Testis (tissue), 2 donors: ENCODE measurements at regions not wholly inside any gene's neighbourhood (a gene's known extent, or its start where the extent isn't known, plus 50 kb on each side); places are given as distances from the start of the nearest gene placed in this dataset.

Experiments
- DNase-seq: peaks from one replicate; pipeline ENCODE4 v3.0.0-alpha.2; 2019
- H3K27ac ChIP-seq, 2 donors: fragments of 200-600 bp; sonication (generic); one replicate each; pipeline ENCODE4 v1.5.1; 2019
- H3K27me3 ChIP-seq: fragments of 200-600 bp; sonication (generic); one replicate; pipeline ENCODE4 v1.5.1; 2019
- H3K36me3 ChIP-seq: fragments of 200-600 bp; sonication (generic); one replicate; pipeline ENCODE4 v1.5.1; 2017; ENCODE audit warnings: low read depth; ENCODE audit errors: missing control alignments
- H3K4me1 ChIP-seq: fragments of 200-600 bp; sonication (generic); one replicate; pipeline ENCODE4 v1.5.1; 2019
- H3K4me3 ChIP-seq, 2 donors: fragments of 200-600 bp; sonication (generic); one replicate each; pipeline ENCODE4 v1.5.1; 2017 to 2019
- H3K9me3 ChIP-seq: fragments of 200-600 bp; sonication (generic); one replicate; pipeline ENCODE4 v1.5.1; 2017
- POLR2A ChIP-seq: fragments of 450-650 bp; IDR thresholded peaks from one replicate; pipeline ENCODE4 v1.6.1; 2017; ENCODE audit warnings: antibody characterized with exemption, mild to moderate bottlenecking, moderate library complexity
- WGBS, 2 donors: methylation state at CpG; one replicate each; pipeline ENCODE4 v1.1.5; 2018; 5-methylcytosine and 5-hydroxymethylcytosine counted together
- intact Hi-C: fragments of 100-400 bp; cut with DNase I; formaldehyde crosslinking; loops from one replicate; pipeline ENCODE4 v1.15.1; 2023; ENCODE audit warnings: low total_unique reads
- TF ChIP-seq, protein P1 (sequence below), 3 experiments: fragments of 450-650 bp in 2 of 3; fragments of 200-600 bp in 1 of 3; sonication (generic) in 1 of 3; IDR thresholded peaks; one replicate each; pipeline ENCODE4 v1.5.1; 2016 to 2019; ENCODE audit warnings: antibody characterized with exemption in 3 of 3, mild to moderate bottlenecking in 2 of 3, moderate library complexity in 1 of 3

- no peaks in the 10 kb centered on the region for H3K27me3 ChIP-seq
- peaks cover 47% of the 10 kb centered on the region for H3K4me1 ChIP-seq
- H3K9me3 ChIP-seq, result no peaks in the 10 kb centered on the region
- no peak for TF ChIP-seq POLR2A
- TF ChIP-seq, protein P1, sequence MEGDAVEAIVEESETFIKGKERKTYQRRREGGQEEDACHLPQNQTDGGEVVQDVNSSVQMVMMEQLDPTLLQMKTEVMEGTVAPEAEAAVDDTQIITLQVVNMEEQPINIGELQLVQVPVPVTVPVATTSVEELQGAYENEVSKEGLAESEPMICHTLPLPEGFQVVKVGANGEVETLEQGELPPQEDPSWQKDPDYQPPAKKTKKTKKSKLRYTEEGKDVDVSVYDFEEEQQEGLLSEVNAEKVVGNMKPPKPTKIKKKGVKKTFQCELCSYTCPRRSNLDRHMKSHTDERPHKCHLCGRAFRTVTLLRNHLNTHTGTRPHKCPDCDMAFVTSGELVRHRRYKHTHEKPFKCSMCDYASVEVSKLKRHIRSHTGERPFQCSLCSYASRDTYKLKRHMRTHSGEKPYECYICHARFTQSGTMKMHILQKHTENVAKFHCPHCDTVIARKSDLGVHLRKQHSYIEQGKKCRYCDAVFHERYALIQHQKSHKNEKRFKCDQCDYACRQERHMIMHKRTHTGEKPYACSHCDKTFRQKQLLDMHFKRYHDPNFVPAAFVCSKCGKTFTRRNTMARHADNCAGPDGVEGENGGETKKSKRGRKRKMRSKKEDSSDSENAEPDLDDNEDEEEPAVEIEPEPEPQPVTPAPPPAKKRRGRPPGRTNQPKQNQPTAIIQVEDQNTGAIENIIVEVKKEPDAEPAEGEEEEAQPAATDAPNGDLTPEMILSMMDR (IDR thresholded peaks at IDR 0.05), result no peak
- H3K36me3 ChIP-seq, result no peaks in the 10 kb centered on the region
- no peak for DNase-seq
- WGBS, 2 donors, result 86 to 95% methylated on average over 7 to 10 of the region's 10 CpGs
- intact Hi-C loops, result loop anchor here (10.0 kb wide), 1 partner anchor 49 kb away; no protein-coding TSS in a partner anchor
- peak overlapping the region in 1 of 2 donors; percentile 55 for H3K27ac ChIP-seq
- no peak overlapping the region for H3K4me3 ChIP-seq
Measured at GRCh38 chr9:129463477-129463876, 157.4 kb downstream of the C9orf50 start.

- H3K4me3 ChIP-seq, result no peak overlapping the region
- no peak for TF ChIP-seq POLR2A
- TF ChIP-seq, protein P1 (IDR thresholded peaks at IDR 0.05), result no peak
- H3K27ac ChIP-seq, result peak overlapping the region in 1 of 2 donors; percentile 99
- H3K36me3 ChIP-seq, result no peaks in the 10 kb centered on the region
- no peaks in the 10 kb centered on the region for H3K9me3 ChIP-seq
- intact Hi-C loops, result loop anchor here (10.0 kb wide), 1 partner anchor 48 kb away; no protein-coding TSS in a partner anchor
- no peak for DNase-seq
- WGBS, 2 donors, result 91 to 96% methylated on average over 13 to 15 of the region's 15 CpGs
- no peaks in the 10 kb centered on the region for H3K27me3 ChIP-seq
- H3K4me1 ChIP-seq, result peaks cover 54% of the 10 kb centered on the region
Measured at GRCh38 chr9:129462360-129462759, 158.5 kb downstream of the C9orf50 start.

DNA sequence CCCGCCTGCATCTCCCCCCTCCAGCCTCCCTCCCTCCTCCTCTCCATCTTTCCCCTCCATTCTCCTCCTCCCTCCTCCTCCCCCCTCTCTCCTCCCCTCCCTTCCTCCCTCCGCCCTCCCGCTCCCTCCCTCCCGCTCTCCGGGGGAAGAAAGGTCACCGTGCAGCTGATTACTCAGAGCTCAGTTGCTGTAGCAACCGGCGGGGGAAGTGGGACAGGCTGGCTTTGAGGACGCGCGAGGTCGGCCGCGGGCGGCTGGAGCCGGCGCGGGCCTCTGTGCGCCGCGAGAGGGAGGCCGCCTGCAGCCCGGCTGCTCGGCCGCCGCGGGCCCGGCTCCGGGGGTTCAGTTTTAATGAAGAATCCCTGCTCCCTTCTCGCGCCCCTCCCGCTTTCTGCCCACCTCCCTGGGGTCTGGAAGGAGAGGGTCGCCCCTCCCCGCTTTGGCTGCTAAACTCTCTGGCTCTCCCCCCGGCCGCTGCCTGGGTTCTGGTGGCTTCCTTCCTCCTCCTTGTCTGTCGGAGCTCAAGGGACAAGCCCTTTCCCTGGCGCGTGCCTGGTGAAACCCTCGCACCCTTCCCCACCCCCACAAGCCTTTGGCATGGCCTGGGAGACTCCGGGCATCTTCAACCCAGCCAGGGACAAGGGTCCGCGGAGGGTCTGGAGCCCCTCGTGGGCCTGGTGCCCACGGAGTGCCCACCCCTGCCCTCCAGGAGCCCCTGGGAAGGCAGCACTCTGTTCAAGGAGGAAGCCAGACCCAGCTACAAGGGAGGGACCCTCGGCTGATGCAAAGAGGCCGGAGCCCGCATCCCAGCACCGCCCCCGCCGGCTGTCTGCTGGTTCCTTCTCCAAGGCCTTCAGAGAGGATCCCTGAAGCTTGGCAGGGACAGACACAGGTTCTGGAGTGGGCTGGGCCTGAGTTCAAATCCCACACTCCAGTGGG lies 160.3 kb downstream of the C9orf50 start:
- no peaks in the 10 kb centered on the region for H3K27me3 ChIP-seq
- no peaks in the 10 kb centered on the region for H3K9me3 ChIP-seq
- intact Hi-C loops, result loop anchor here (10.0 kb wide), 1 partner anchor 46 kb away; no protein-coding TSS in a partner anchor
- H3K4me1 ChIP-seq, result peaks cover 45% of the 10 kb centered on the region
- WGBS, 2 donors, result 1 to 2% methylated on average over 38 to 46 of the region's 51 CpGs
- TF ChIP-seq, protein P1 (IDR thresholded peaks at IDR 0.05), result peak in 1 of 3 experiments; percentile 21
- peak; percentile 3 for TF ChIP-seq POLR2A
- no peaks in the 10 kb centered on the region for H3K36me3 ChIP-seq
- peak overlapping the region; percentile 87 to 99 for H3K27ac ChIP-seq
- H3K4me3 ChIP-seq, result peak overlapping the region; percentile 26 to 64
- peak; percentile 98 for DNase-seq

DNA sequence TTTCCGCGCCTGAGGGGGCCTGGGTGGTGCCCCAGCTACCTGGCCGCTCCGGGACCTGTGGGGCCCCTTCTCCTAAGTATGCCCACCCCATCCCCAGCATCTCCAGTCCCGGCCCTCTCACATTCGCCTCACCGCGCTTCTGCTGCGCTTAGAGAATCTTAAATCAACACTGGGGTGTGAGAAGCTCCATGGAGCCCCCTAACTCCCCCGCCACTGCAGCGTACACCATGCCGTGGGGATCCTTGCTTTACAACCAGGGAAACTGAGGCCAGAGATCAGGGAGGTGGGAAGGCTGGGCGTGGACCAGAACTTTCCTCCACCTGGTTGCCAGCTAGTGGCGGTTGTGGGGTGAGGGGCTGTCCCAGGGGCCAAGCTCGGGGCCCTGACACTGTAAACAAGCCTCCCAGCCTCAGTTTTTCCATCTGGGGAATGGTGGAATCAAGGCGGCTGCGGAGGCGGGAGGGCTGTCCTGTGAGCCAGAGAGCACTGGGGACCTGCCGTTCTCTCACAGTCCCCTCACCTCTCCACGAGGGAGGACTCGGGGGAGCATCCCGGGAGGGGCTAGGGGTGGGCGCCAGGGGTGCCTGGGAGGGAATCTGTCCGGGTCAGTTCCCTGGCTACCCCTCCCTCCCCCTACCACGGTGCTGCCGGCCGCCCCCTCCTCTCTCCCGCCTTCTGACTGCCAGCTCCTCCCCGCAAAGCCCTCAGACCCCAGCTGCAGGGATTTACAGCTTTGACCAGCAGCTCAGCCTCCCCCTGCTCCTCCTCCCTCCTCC lies 161.2 kb downstream of the C9orf50 start:
- 11 to 21% methylated on average over 18 to 29 of the region's 29 CpGs for WGBS, 2 donors
- H3K9me3 ChIP-seq, result no peaks in the 10 kb centered on the region
- TF ChIP-seq, protein P1 (IDR thresholded peaks at IDR 0.05), result no peak
- no peak for TF ChIP-seq POLR2A
- peaks cover 36% of the 10 kb centered on the region for H3K4me1 ChIP-seq
- H3K4me3 ChIP-seq, result peak overlapping the region in 1 of 2 donors; percentile 64
- H3K27me3 ChIP-seq, result no peaks in the 10 kb centered on the region
- no peak for DNase-seq
- intact Hi-C loops, result loop anchor here (10.0 kb wide), 1 partner anchor 45 kb away; no protein-coding TSS in a partner anchor
- H3K27ac ChIP-seq, result peak overlapping the region; percentile 85 to 99
- no peaks in the 10 kb centered on the region for H3K36me3 ChIP-seq
